Uterus (tissue), 3 donors: ENCODE measurements at regions not wholly inside any gene's neighbourhood (a gene's known extent, or its start where the extent isn't known, plus 50 kb on each side); places are given as distances from the start of the nearest gene placed in this dataset.
"Not testable (repeated sequence)": the region's sequence is repeated elsewhere in the genome, so short reads cannot be mapped to it uniquely, and the experiment has no call there.

ENCODE experiments used
- DNase-seq, 2 donors: peaks; one replicate each; pipeline ENCODE4 v3.0.0-alpha.2; 2019 to 2020
- H3K27ac ChIP-seq, 2 donors: fragments of 200-600 bp; sonication (generic); 1 replicate in 1 of 2; 2 replicates in 1 of 2; pipeline ENCODE4 v1.5.1; 2016 to 2018
- H3K27me3 ChIP-seq, 2 donors: fragments of 200-600 bp; sonication (generic); one replicate each; pipeline ENCODE4 v1.5.1; 2018 to 2019; ENCODE audit warnings: control low read depth in 1 of 2
- H3K36me3 ChIP-seq, 2 donors: fragments of 200-600 bp; sonication (generic); one replicate each; pipeline ENCODE4 v1.5.1; 2019; ENCODE audit warnings: control low read depth in 1 of 2
- H3K4me1 ChIP-seq, 2 donors: fragments of 200-600 bp; sonication (generic); one replicate each; pipeline ENCODE4 v1.5.1; 2018 to 2019; ENCODE audit warnings: control low read depth in 1 of 2
- H3K4me3 ChIP-seq, 2 donors: fragments of 200-600 bp; sonication (generic); 1 replicate in 1 of 2; 2 replicates in 1 of 2; pipeline ENCODE4 v1.5.1; 2018 to 2019; ENCODE audit warnings: mild to moderate bottlenecking in 1 of 2
- H3K9me3 ChIP-seq, 2 donors: fragments of 200-600 bp; sonication (generic); one replicate each; pipeline ENCODE4 v1.5.1; 2019; ENCODE audit warnings: control low read depth in 1 of 2
- CTCF ChIP-seq, 4 experiments: fragments of 200-600 bp in 2 of 4; fragments of 450-650 bp in 2 of 4; sonication (generic) in 2 of 4; IDR thresholded peaks; one replicate each; pipeline ENCODE4 v1.5.1; 2016 to 2019; ENCODE audit warnings: antibody characterized with exemption in 4 of 4, mild to moderate bottlenecking in 2 of 4, moderate library complexity in 1 of 4
- POLR2A ChIP-seq, 2 donors: fragments of 450-650 bp; IDR thresholded peaks; one replicate each; pipeline ENCODE4 v1.6.1; 2016; ENCODE audit warnings: antibody characterized with exemption in 2 of 2, mild to moderate bottlenecking in 1 of 2, moderate library complexity in 1 of 2
- intact Hi-C: fragments of 100-400 bp; cut with DNase I; formaldehyde crosslinking; loops from one replicate; pipeline ENCODE4 v1.15.1; 2023; ENCODE audit warnings: low total_unique reads
- donor health status: DM: yes; HTN: yes; CAD: no.

GRCh38 chr12:45522227-45522626, 207.3 kb upstream of the ARID2 start:
- Histone ChIP-seq H3K36me3 (no peaks in the 10 kb centered on the region), H3K4me3 (no peak overlapping the region), H3K27me3 (no peaks in the 10 kb centered on the region), H3K4me1 (no peaks in the 10 kb centered on the region), H3K9me3 (no peaks in the 10 kb centered on the region), H3K27ac (no peak overlapping the region)
- intact Hi-C loops: no loop called here
- TF ChIP-seq POLR2A (IDR thresholded peaks at IDR 0.05) (no peak), CTCF (IDR thresholded peaks at IDR 0.05) (no peak)
- no peak for DNase-seq

GRCh38 chr12:45526823-45527222, 202.7 kb upstream of the ARID2 start:
- H3K27me3 ChIP-seq, DNase-seq, H3K4me1 ChIP-seq, H3K27ac ChIP-seq, H3K36me3 ChIP-seq, intact Hi-C loops, H3K9me3 ChIP-seq, H3K4me3 ChIP-seq: not testable (repeated sequence)

- Histone ChIP-seq H3K27me3 (no peaks in the 10 kb centered on the region), H3K4me1 (no peaks in the 10 kb centered on the region), H3K36me3 (no peaks in the 10 kb centered on the region), H3K9me3 (peaks cover 0 to 3% of the 10 kb centered on the region in 2 donors), H3K4me3 (no peak overlapping the region), H3K27ac (no peak overlapping the region)
- no peak for DNase-seq
- no peak for TF ChIP-seq CTCF (IDR thresholded peaks at IDR 0.05)
- no peak for TF ChIP-seq POLR2A (IDR thresholded peaks at IDR 0.05)
- intact Hi-C loops: no loop called here
Observed at GRCh38 chr12:45532113-45532512, 197.4 kb upstream of the ARID2 start.

GRCh38 chr12:45535610-45536180, 193.8 kb upstream of the ARID2 start:
- Histone ChIP-seq H3K9me3 (no peaks in the 10 kb centered on the region), H3K27ac (no peak overlapping the region), H3K4me3 (no peak overlapping the region), H3K4me1 (no peaks in the 10 kb centered on the region), H3K27me3 (no peaks in the 10 kb centered on the region), H3K36me3 (no peaks in the 10 kb centered on the region)
- TF ChIP-seq CTCF (IDR thresholded peaks at IDR 0.05) (no peak), POLR2A (IDR thresholded peaks at IDR 0.05) (no peak)
- no peak for DNase-seq
- intact Hi-C loops: no loop called here

- H3K4me1 ChIP-seq: no peaks in the 10 kb centered on the region
- H3K27me3 ChIP-seq: no peaks in the 10 kb centered on the region
- no peak overlapping the region for H3K4me3 ChIP-seq
- no peak for DNase-seq
- no peaks in the 10 kb centered on the region for H3K36me3 ChIP-seq
- no peak overlapping the region for H3K27ac ChIP-seq
- H3K9me3 ChIP-seq: no peaks in the 10 kb centered on the region
- intact Hi-C loops: no loop called here
- TF ChIP-seq CTCF (IDR thresholded peaks at IDR 0.05): no peak
- TF ChIP-seq POLR2A (IDR thresholded peaks at IDR 0.05): no peak
Observed at GRCh38 chr12:45536284-45536683, 193.2 kb upstream of the ARID2 start.
